Chondrocyte (in vitro differentiated cells): ENCODE measurements at regions not wholly inside any gene's neighbourhood (a gene's known extent, or its start where the extent isn't known, plus 50 kb on each side); places are given as distances from the start of the nearest gene placed in this dataset.

Experiments used
- DNase-seq: peaks from one replicate; pipeline ENCODE4 v3.0.0; 2021; ENCODE audit warnings: mixed read lengths, low spot score
- H3K27ac Mint-ChIP-seq: one replicate; pipeline ENCODE4 v1.8.0; 2021; ENCODE audit warnings: mild to moderate bottlenecking, moderate library complexity, mixed read lengths; ENCODE audit not compliant: unreplicated experiment
- H3K27me3 Mint-ChIP-seq: 2 replicates; pipeline ENCODE4 v1.8.0; 2021; ENCODE audit warnings: low read depth, mixed read lengths
- H3K36me3 Mint-ChIP-seq: 2 replicates; pipeline ENCODE4 v1.8.0; 2021; ENCODE audit warnings: low read depth, mixed read lengths
- H3K4me1 Mint-ChIP-seq: 2 replicates; pipeline ENCODE4 v1.8.0; 2021; ENCODE audit warnings: low read depth, mild to moderate bottlenecking, mixed read lengths
- H3K4me3 Mint-ChIP-seq: one replicate; pipeline ENCODE4 v1.8.0; 2021; ENCODE audit warnings: mild to moderate bottlenecking, moderate library complexity, mixed read lengths; ENCODE audit not compliant: unreplicated experiment
- H3K9me3 Mint-ChIP-seq: 2 replicates; pipeline ENCODE4 v1.8.0; 2021; ENCODE audit warnings: low read depth, mixed read lengths
- CTCF ChIP-seq: fragments of 200-600 bp; sonication (generic); IDR thresholded peaks from 2 replicates; pipeline ENCODE4 v1.5.0; 2021; ENCODE audit warnings: antibody characterized with exemption, mild to moderate bottlenecking, moderate library complexity

GRCh38 chr2:53040536-53041229 lies 726.9 kb upstream of the CHAC2 start:
- DNase-seq, result no peak
- no peaks in the 10 kb centered on the region for H3K9me3 Mint-ChIP-seq
- peak; percentile 54 for TF ChIP-seq CTCF
- peaks cover 11% of the 10 kb centered on the region for H3K4me1 Mint-ChIP-seq
- no peak overlapping the region for H3K4me3 Mint-ChIP-seq
- H3K36me3 Mint-ChIP-seq, result no peaks in the 10 kb centered on the region
- no peak overlapping the region for H3K27ac Mint-ChIP-seq
- no peaks in the 10 kb centered on the region for H3K27me3 Mint-ChIP-seq

GRCh38 chr2:53036196-53036595 lies 731.4 kb upstream of the CHAC2 start:
- H3K27ac Mint-ChIP-seq, result no peak overlapping the region
- no peak for TF ChIP-seq CTCF
- peaks cover 25% of the 10 kb centered on the region for H3K4me1 Mint-ChIP-seq
- no peaks in the 10 kb centered on the region for H3K36me3 Mint-ChIP-seq
- no peaks in the 10 kb centered on the region for H3K27me3 Mint-ChIP-seq
- no peaks in the 10 kb centered on the region for H3K9me3 Mint-ChIP-seq
- DNase-seq, result no peak
- no peak overlapping the region for H3K4me3 Mint-ChIP-seq

DNA sequence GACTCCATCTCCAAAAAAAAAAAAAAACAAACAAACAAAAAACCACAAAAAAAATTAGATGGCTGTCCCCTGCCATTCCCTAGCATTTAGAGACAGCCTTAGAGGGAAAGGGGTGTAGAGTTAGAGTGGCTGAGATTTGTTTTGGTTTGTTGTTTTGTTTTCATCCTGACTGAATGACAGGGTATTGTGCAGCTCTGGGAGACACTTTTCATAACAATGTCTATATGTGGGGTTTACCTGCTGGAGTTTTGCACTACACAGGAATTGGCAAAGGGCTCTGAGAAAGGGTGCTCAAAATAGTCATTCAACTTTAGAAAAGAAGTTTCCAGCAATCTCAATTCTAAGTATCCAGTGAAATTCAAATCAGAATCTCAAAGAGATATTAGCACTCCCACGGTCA lies 732.5 kb upstream of the CHAC2 start:
- Mint-ChIP-seq H3K4me1 (peaks cover 23% of the 10 kb centered on the region), H3K4me3 (no peak overlapping the region), H3K27ac (no peak overlapping the region), H3K9me3 (no peaks in the 10 kb centered on the region), H3K27me3 (no peaks in the 10 kb centered on the region), H3K36me3 (no peaks in the 10 kb centered on the region)
- TF ChIP-seq CTCF, result no peak
- DNase-seq, result no peak

DNA sequence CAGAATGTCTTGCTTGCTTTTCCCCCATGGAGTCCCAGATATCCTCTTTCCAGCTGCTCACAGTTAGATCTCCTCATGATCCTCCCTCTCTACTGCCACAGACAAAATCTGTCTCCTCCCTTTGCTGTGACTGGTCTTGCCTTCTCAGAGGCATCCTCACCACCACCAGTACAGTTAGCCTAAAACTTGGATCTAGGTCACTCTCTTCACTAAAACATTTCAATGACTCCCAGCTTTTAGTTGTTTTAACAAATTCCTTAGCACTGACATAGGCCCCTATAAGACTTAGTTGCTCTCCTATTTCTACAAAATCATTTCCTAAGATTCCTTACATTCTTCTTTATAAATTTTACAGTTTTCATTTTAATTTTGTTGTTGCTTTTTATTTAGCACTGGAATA lies 734.2 kb upstream of the CHAC2 start:
- H3K27ac Mint-ChIP-seq, result peak overlapping the region; percentile 87
- H3K4me3 Mint-ChIP-seq, result no peak overlapping the region
- H3K36me3 Mint-ChIP-seq, result no peaks in the 10 kb centered on the region
- no peak for DNase-seq
- H3K4me1 Mint-ChIP-seq, result peaks cover 28% of the 10 kb centered on the region
- no peak for TF ChIP-seq CTCF
- H3K27me3 Mint-ChIP-seq, result no peaks in the 10 kb centered on the region
- no peaks in the 10 kb centered on the region for H3K9me3 Mint-ChIP-seq

DNA sequence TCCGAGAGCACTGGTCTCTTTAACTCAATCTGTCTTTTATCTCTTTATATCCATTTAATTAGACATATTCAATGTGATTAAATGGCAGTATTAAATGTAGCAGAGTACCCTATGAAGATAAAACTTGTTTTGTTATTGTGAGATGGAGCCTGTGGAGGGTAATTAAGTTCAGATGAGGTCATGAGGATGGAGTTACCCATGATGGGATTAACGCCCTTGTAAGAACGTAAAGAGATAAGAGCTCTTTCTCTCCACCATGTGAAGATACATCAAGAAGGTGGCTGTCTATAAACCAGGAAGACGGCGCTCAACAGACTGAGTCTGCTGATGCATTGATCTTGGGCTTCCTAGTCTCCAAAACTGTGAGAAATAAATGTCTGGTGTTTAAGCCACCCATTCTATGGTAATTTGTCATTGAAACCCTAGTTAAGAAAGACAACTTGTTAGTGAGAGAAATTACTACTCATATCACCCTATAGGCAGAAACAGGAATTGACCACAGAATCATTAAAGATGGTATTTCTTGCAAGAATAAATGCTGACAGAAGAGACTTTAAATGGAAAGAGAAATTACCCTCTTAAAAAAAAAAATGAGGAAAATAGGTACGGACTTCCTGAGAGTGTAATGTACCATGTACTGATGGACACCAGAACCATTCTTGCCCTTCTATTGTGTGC lies 738.7 kb upstream of the CHAC2 start:
- Mint-ChIP-seq H3K27me3 (no peaks in the 10 kb centered on the region), H3K4me1 (peaks cover 29% of the 10 kb centered on the region), H3K36me3 (no peaks in the 10 kb centered on the region)

More for the DNA sequence above, 738.7 kb upstream of the CHAC2 start:
- Mint-ChIP-seq H3K9me3 (no peaks in the 10 kb centered on the region), H3K4me3 (no peak overlapping the region), H3K27ac (no peak overlapping the region)
- no peak for DNase-seq
- TF ChIP-seq CTCF, result peak; percentile 16
